Keratinocyte (primary cell): ENCODE measurements at regions not wholly inside any gene's neighbourhood (a gene's known extent, or its start where the extent isn't known, plus 50 kb on each side); places are given as distances from the start of the nearest gene placed in this dataset.

Experiments
- CTCF ChIP-seq, 3 experiments: IDR thresholded peaks in 1 of 3; conservative IDR thresholded peaks in 1 of 3; optimal IDR thresholded peaks in 1 of 3; 2 replicates in 2 of 3; 3 replicates in 1 of 3; pipeline versions ENCODE3 to v1.5.1; 2011; ENCODE audit warnings: low read length in 3 of 3, mild to moderate bottlenecking in 3 of 3, moderate library complexity in 2 of 3, control low read depth in 1 of 3, inconsistent platforms in 1 of 3; ENCODE audit not compliant: insufficient read depth in 2 of 3; ENCODE audit errors: extremely low read depth in 1 of 3
- EZH2 ChIP-seq: IDR thresholded peaks from one replicate; pipeline ENCODE4 v1.6.1; 2012; ENCODE audit warnings: inconsistent platforms, mild to moderate bottlenecking, low read length, moderate library complexity

GRCh38 chr17:72282439-72283029, 161.7 kb downstream of the SOX9 start:
- TF ChIP-seq CTCF (optimal IDR thresholded peaks at IDR 0.05 in 1 of 3, IDR thresholded peaks at IDR 0.05 in 1 of 3, conservative IDR thresholded peaks at IDR 0.05 in 1 of 3; ENCODE audit: extremely low read depth in 1 of 3, insufficient read depth in 2 of 3, low read length in 3 of 3) (no peak), EZH2 (no peak)
